ENCODE measurements at regions not wholly inside any gene's neighbourhood (a gene's known extent, or its start where the extent isn't known, plus 50 kb on each side); places are given as distances from the start of the nearest gene placed in this dataset.

DNA sequence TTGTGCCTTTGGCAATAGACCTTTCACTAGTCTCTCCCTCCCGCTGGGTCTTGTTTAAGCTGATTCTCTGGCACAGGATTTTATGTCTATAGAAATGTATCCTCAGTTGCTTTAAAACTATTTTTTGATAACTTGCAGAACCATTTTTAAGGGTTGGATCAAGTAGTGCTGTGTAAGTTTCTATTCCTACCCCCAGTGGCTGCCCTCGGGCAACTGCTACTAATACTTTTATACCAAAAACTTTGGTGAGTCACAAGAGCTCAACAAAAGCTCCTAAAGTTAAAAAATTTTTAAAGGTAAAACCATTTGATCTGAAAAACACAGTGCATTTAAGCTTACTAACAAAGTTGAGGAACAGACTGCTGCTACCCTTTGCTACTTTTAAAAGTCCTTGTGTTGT lies 1460.6 kb upstream of the PCDH7 start:
- no peaks in the 10 kb centered on the region for H3K4me1 ChIP-seq
- no peak overlapping the region for H3K4me3 ChIP-seq
- TF ChIP-seq POLR2A (IDR thresholded peaks at IDR 0.05), result no peak
- no peak for TF ChIP-seq EP300 (IDR thresholded peaks at IDR 0.05)
- no peak for TF ChIP-seq POLR2AphosphoS5 (IDR thresholded peaks at IDR 0.05)
- TF ChIP-seq, protein P1, sequence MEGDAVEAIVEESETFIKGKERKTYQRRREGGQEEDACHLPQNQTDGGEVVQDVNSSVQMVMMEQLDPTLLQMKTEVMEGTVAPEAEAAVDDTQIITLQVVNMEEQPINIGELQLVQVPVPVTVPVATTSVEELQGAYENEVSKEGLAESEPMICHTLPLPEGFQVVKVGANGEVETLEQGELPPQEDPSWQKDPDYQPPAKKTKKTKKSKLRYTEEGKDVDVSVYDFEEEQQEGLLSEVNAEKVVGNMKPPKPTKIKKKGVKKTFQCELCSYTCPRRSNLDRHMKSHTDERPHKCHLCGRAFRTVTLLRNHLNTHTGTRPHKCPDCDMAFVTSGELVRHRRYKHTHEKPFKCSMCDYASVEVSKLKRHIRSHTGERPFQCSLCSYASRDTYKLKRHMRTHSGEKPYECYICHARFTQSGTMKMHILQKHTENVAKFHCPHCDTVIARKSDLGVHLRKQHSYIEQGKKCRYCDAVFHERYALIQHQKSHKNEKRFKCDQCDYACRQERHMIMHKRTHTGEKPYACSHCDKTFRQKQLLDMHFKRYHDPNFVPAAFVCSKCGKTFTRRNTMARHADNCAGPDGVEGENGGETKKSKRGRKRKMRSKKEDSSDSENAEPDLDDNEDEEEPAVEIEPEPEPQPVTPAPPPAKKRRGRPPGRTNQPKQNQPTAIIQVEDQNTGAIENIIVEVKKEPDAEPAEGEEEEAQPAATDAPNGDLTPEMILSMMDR (IDR thresholded peaks at IDR 0.05), result no peak
- WGBS, 5 donors, result 69 to 81% (median 78%) methylated on average over 2 of the region's 2 CpGs
- no peaks in the 10 kb centered on the region for H3K36me3 ChIP-seq
- H3K9me3 ChIP-seq, result peaks cover 0 to 9% (median 4%) of the 10 kb centered on the region in 4 donors
- no peaks in the 10 kb centered on the region for H3K27me3 ChIP-seq
- intact Hi-C loops (cut with DNase I; ENCODE audit: low total_unique reads), result no loop called here
- no peak for DNase-seq
- H3K27ac ChIP-seq, result no peak overlapping the region

DNA sequence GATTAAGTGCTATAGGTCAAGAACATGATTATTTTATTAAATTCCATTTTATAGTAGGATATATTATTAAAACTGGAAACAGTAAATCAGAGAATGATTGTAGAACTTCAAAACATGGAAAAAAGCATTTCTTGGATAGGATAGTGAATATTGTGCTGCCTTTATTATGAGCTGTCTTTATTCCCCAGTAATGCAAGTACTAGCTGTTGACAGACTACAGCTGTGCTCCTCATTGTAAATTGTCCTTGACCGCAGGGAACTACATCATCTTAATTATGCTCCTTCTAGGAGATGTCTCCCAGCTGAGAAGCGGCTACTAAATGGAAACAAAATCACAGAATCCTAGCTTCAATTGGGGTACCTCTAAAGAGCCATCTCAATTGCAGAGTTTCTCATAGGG lies 1457.2 kb upstream of the PCDH7 start:
- intact Hi-C loops (cut with DNase I; ENCODE audit: low total_unique reads), result no loop called here
- 65 to 82% (median 74%) methylated on average over 2 of the region's 2 CpGs for WGBS, 5 donors
- no peaks in the 10 kb centered on the region for H3K9me3 ChIP-seq

DNA sequence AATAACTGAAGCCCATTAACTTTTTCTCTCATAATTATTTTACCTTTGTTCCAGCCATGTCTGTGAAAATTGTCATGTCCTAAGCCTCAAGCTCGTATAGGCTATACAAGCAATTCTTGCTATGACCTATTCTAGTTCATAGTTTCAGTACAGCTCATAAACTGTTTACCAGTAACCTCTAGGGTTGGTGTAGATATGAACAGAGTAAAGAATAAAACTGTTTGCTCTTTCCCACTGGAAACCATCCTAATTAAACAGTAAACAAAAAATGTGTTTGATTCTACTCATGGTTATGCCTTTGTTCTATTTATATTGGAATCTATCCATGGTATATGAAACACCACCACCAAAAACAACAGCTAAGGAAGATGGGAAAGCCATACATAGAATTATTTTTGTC lies 1444.0 kb upstream of the PCDH7 start:
- 20 to 54% (median 37%) methylated on average over 1 of the region's 1 CpG for WGBS, 5 donors
- no peaks in the 10 kb centered on the region for H3K9me3 ChIP-seq
- H3K4me1 ChIP-seq, result peaks cover 0 to 5% (median 0%) of the 10 kb centered on the region in 4 donors
- TF ChIP-seq POLR2AphosphoS5 (IDR thresholded peaks at IDR 0.05) (no peak), EP300 (IDR thresholded peaks at IDR 0.05) (no peak), POLR2A (IDR thresholded peaks at IDR 0.05) (no peak)
- TF ChIP-seq, protein P1 (IDR thresholded peaks at IDR 0.05), result no peak
- H3K36me3 ChIP-seq, result no peaks in the 10 kb centered on the region
- no peak for DNase-seq
- intact Hi-C loops (cut with DNase I; ENCODE audit: low total_unique reads), result no loop called here
- H3K4me3 ChIP-seq, result no peak overlapping the region
- no peak overlapping the region for H3K27ac ChIP-seq
- no peaks in the 10 kb centered on the region for H3K27me3 ChIP-seq

More for the DNA sequence above, 1457.2 kb upstream of the PCDH7 start:
- no peaks in the 10 kb centered on the region for H3K36me3 ChIP-seq
- H3K4me3 ChIP-seq, result no peak overlapping the region
- no peaks in the 10 kb centered on the region for H3K4me1 ChIP-seq
- no peaks in the 10 kb centered on the region for H3K27me3 ChIP-seq
- peak in 1 of 2 donors; percentile 71 for DNase-seq
- TF ChIP-seq POLR2A (IDR thresholded peaks at IDR 0.05), result no peak
- TF ChIP-seq EP300 (IDR thresholded peaks at IDR 0.05), result no peak
- TF ChIP-seq, protein P1 (IDR thresholded peaks at IDR 0.05), result no peak
- no peak for TF ChIP-seq POLR2AphosphoS5 (IDR thresholded peaks at IDR 0.05)
- no peak overlapping the region for H3K27ac ChIP-seq

- no peak for DNase-seq
- H3K4me3 ChIP-seq, result no peak overlapping the region
- no peak overlapping the region for H3K27ac ChIP-seq
- no peaks in the 10 kb centered on the region for H3K9me3 ChIP-seq
- peaks cover 0 to 5% (median 0%) of the 10 kb centered on the region in 4 donors for H3K4me1 ChIP-seq
- no peaks in the 10 kb centered on the region for H3K36me3 ChIP-seq
- no peak for TF ChIP-seq POLR2A (IDR thresholded peaks at IDR 0.05)
- no peak for TF ChIP-seq POLR2AphosphoS5 (IDR thresholded peaks at IDR 0.05)
- TF ChIP-seq EP300 (IDR thresholded peaks at IDR 0.05), result no peak
- TF ChIP-seq, protein P1 (IDR thresholded peaks at IDR 0.05), result no peak
- intact Hi-C loops (cut with DNase I; ENCODE audit: low total_unique reads), result no loop called here
- H3K27me3 ChIP-seq, result no peaks in the 10 kb centered on the region
Measured at GRCh38 chr4:29277381-29277780, 1442.8 kb upstream of the PCDH7 start.
